HG03095 (cell line): ENCODE measurements at regions not wholly inside any gene's neighbourhood (a gene's known extent, or its start where the extent isn't known, plus 50 kb on each side); places are given as distances from the start of the nearest gene placed in this dataset.
A peak's percentile ranks its signal among the peaks of the same experiment; 100 is the strongest.

Experiments used
- ATAC-seq: cut with Tn5 transposase; IDR thresholded peaks from one replicate; pipeline ENCODE4 v1.9.1; 2021; ENCODE audit warnings: moderate library complexity; ENCODE audit not compliant: unreplicated experiment

GRCh38 chr14:76950055-76951020, 78.2 kb downstream of the IRF2BPL start:
- ATAC-seq = no peak

GRCh38 chr14:76948976-76949375, 79.5 kb downstream of the IRF2BPL start:
- ATAC-seq = no peak

- no peak for ATAC-seq
Measured at GRCh38 chr14:76948213-76948947, 80.1 kb downstream of the IRF2BPL start.

GRCh38 chr14:76947838-76948184, 80.7 kb downstream of the IRF2BPL start:
- no peak for ATAC-seq

GRCh38 chr14:76947078-76947837, 81.2 kb downstream of the IRF2BPL start:
- ATAC-seq = peak; percentile 78

- peak; percentile 11 for ATAC-seq
Measured at GRCh38 chr14:76946753-76947077, 81.8 kb downstream of the IRF2BPL start.

- ATAC-seq = no peak
Measured at GRCh38 chr14:76943072-76943471, 85.4 kb downstream of the IRF2BPL start.

GRCh38 chr14:76941946-76942805, 86.3 kb downstream of the IRF2BPL start:
- no peak for ATAC-seq

- ATAC-seq = no peak
Measured at GRCh38 chr14:76941544-76941943, 87.0 kb downstream of the IRF2BPL start.

- no peak for ATAC-seq
Measured at GRCh38 chr14:76940021-76940760, 88.3 kb downstream of the IRF2BPL start.

GRCh38 chr14:76939015-76939742, 89.3 kb downstream of the IRF2BPL start:
- no peak for ATAC-seq

GRCh38 chr14:76938092-76938500, 90.4 kb downstream of the IRF2BPL start:
- ATAC-seq = no peak

- ATAC-seq = no peak
Measured at GRCh38 chr14:76937181-76938091, 91.1 kb downstream of the IRF2BPL start.

GRCh38 chr14:76936483-76936882, 92.0 kb downstream of the IRF2BPL start:
- no peak for ATAC-seq

GRCh38 chr14:76933515-76933914, 95.0 kb downstream of the IRF2BPL start:
- ATAC-seq = no peak

- ATAC-seq = no peak
Measured at GRCh38 chr14:76931631-76932402, 96.7 kb downstream of the IRF2BPL start.

GRCh38 chr14:76930549-76930948, 98.0 kb downstream of the IRF2BPL start:
- ATAC-seq = no peak
